HepG2 (cell line): ENCODE measurements at regions not wholly inside any gene's neighbourhood (a gene's known extent, or its start where the extent isn't known, plus 50 kb on each side); places are given as distances from the start of the nearest gene placed in this dataset.

Experiments used
- ATAC-seq: fragments of 200-7000 bp; cut with Tn5 transposase; 3 replicates; pipeline ENCODE4 v1.9.1; 2020; ENCODE audit warnings: mild to moderate bottlenecking, moderate library complexity
- BruUV-seq: library from RNA; stranded (reverse); fragments of 400-500 nt; replicated peaks from 2 replicates; lab custom pipeline; 2021; lab: Mats Ljungman, UMichigan
- CTCF ChIA-PET: fragments of 300-600 bp; formaldehyde crosslinking; extraction: SDS; loops from one replicate; lab custom pipeline; 2021; ENCODE audit warnings: low total read pairs, inconsistent platforms, low intra/inter-chr PET ratio; lab: Yijun Ruan, JAX
- POLR2A ChIA-PET: fragments of 350-600 bp; sonication (Branson Sonifier 250); formaldehyde crosslinking; loops from one replicate; lab custom pipeline; 2020; ENCODE audit warnings: antibody characterized with exemption, inconsistent platforms; lab: Yijun Ruan, JAX
- DNase-seq: peaks from one replicate; pipeline ENCODE4 v3.0.0-alpha.2; 2015; ENCODE audit warnings: low spot score
- FAIRE-seq: peaks from 3 replicates; lab custom pipeline; 2011; peaks lifted over from hg19 to GRCh38; lab: Jason Lieb, UNC
- H2AFZ ChIP-seq: one replicate; pipeline ENCODE4 v1.6.1; 2011; ENCODE audit warnings: low read length, inconsistent platforms
- H3K27ac ChIP-seq: fragments of 300-600 bp; 3 replicates; pipeline ENCODE4 v1.8.0; 2011; ENCODE audit warnings: mixed run types, mild to moderate bottlenecking, mixed read lengths, low read length, inconsistent platforms; ENCODE audit not compliant: insufficient read depth; ENCODE audit errors: extremely low read length
- H3K27me3 ChIP-seq, 2 experiments: fragments of 200-600 bp in 1 of 2; 2 replicates in 1 of 2; 3 replicates in 1 of 2; pipeline versions ENCODE4 v1.6.0 to v1.8.0; 2011; ENCODE audit warnings: low read length in 2 of 2, mild to moderate bottlenecking in 2 of 2, moderate library complexity in 2 of 2, inconsistent platforms in 1 of 2; ENCODE audit not compliant: insufficient read depth in 2 of 2, control insufficient read depth in 1 of 2
- H3K36me3 ChIP-seq, 2 experiments: fragments of 200-600 bp in 1 of 2; replicated peaks in 1 of 2; 2 replicates in 1 of 2; 3 replicates in 1 of 2; pipeline versions ENCODE4 v1.5.1 to v1.8.0; 2011; ENCODE audit warnings: low read length in 2 of 2, inconsistent platforms in 1 of 2; ENCODE audit not compliant: insufficient read depth in 2 of 2, control insufficient read depth in 1 of 2
- H3K4me1 ChIP-seq: 2 replicates; pipeline ENCODE4 v1.5.1; 2012; ENCODE audit warnings: low read length, inconsistent platforms; ENCODE audit not compliant: insufficient read depth
- H3K4me2 ChIP-seq: 2 replicates; pipeline ENCODE4 v1.6.0; 2011; ENCODE audit warnings: low read depth, low read length, inconsistent platforms
- H3K4me3 ChIP-seq, 3 experiments: fragments of 200-600 bp in 1 of 3; sonication (generic), shearing (Covaris generic) in 1 of 3; replicated peaks in 1 of 3; 2 replicates each; pipeline ENCODE4 v1.5.1; 2011 to 2016; ENCODE audit warnings: low read length in 3 of 3, inconsistent platforms in 2 of 3, low read depth in 2 of 3, mild to moderate bottlenecking in 2 of 3, control low read depth in 1 of 3, mixed read lengths in 1 of 3; ENCODE audit not compliant: insufficient read depth in 1 of 3
- H3K79me2 ChIP-seq: one replicate; pipeline ENCODE4 v1.6.1; 2011; ENCODE audit warnings: low read length, inconsistent platforms; ENCODE audit not compliant: insufficient read depth
- H3K9ac ChIP-seq: 2 replicates; pipeline ENCODE4 v1.6.0; 2011; ENCODE audit warnings: mild to moderate bottlenecking, low read depth, low read length, inconsistent platforms; ENCODE audit not compliant: insufficient read depth
- H3K9me3 ChIP-seq: 2 replicates; pipeline ENCODE4 v1.5.1; 2012; ENCODE audit warnings: mild to moderate bottlenecking, low read length
- H4K20me1 ChIP-seq: 2 replicates; pipeline ENCODE4 v1.6.0; 2011; ENCODE audit warnings: inconsistent platforms, mild to moderate bottlenecking, low read length, moderate library complexity; ENCODE audit not compliant: insufficient read depth
- DR1 ChIP-seq: sonication (generic); formaldehyde crosslinking; IDR thresholded peaks from 2 replicates; pipeline ENCODE4 v1.8.0; 2021; ENCODE audit warnings: mild to moderate bottlenecking, missing genetic modification reagents, inconsistent platforms
- IRX3 ChIP-seq: sonication (generic); formaldehyde crosslinking; IDR thresholded peaks from 2 replicates; pipeline ENCODE4 v1.8.1; 2023; ENCODE audit warnings: mild to moderate bottlenecking, low read depth, missing genetic modification reagents, borderline replicate concordance
- JDP2 ChIP-seq: sonication (generic); formaldehyde crosslinking; IDR thresholded peaks from 2 replicates; pipeline ENCODE4 v1.8.1; 2022; ENCODE audit warnings: missing genetic modification reagents, borderline replicate concordance
- NFIB ChIP-seq: sonication (generic); formaldehyde crosslinking; IDR thresholded peaks from 2 replicates; pipeline ENCODE4 v1.9.0; 2021; ENCODE audit warnings: missing genetic modification reagents, mild to moderate bottlenecking, borderline replicate concordance
- NFIC ChIP-seq: IDR thresholded peaks from 2 replicates; pipeline ENCODE4 v1.6.1; 2012; ENCODE audit warnings: mild to moderate bottlenecking, low read length, inconsistent platforms
- NFRKB ChIP-seq: fragments of 450-650 bp; IDR thresholded peaks from 2 replicates; pipeline ENCODE4 v1.6.1; 2017
- PAX8 ChIP-seq: sonication (generic); formaldehyde crosslinking; IDR thresholded peaks from 2 replicates; pipeline ENCODE4 v1.8.0; 2022; ENCODE audit warnings: mild to moderate bottlenecking, missing genetic modification reagents, borderline replicate concordance
- TCF7 ChIP-seq: sonication (generic); IDR thresholded peaks from 2 replicates; pipeline ENCODE4 v1.6.1; 2016; ENCODE audit warnings: antibody characterized with exemption, low read depth
- TEAD2 ChIP-seq: sonication (generic); formaldehyde crosslinking; IDR thresholded peaks from 2 replicates; pipeline ENCODE4 v1.9.0; 2021; ENCODE audit warnings: missing genetic modification reagents
- TMF1 ChIP-seq: sonication (generic); formaldehyde crosslinking; IDR thresholded peaks from 2 replicates; pipeline ENCODE4 v1.8.1; 2022; ENCODE audit warnings: low read depth, missing genetic modification reagents
- ZC3H4 ChIP-seq: sonication (generic); formaldehyde crosslinking; IDR thresholded peaks from 2 replicates; pipeline ENCODE4 v1.4.0; 2020; ENCODE audit warnings: missing genetic modification reagents, borderline replicate concordance
- ZMYM2 ChIP-seq: sonication (generic); formaldehyde crosslinking; IDR thresholded peaks from 2 replicates; pipeline ENCODE4 v1.8.0; 2022; ENCODE audit warnings: mild to moderate bottlenecking, missing genetic modification reagents
- ZNF343 ChIP-seq: sonication (generic); formaldehyde crosslinking; IDR thresholded peaks from 2 replicates; pipeline ENCODE4 v1.4.0; 2020; ENCODE audit warnings: mild to moderate bottlenecking, missing genetic modification reagents
- ZNF607 ChIP-seq: sonication (generic); formaldehyde crosslinking; IDR thresholded peaks from 2 replicates; pipeline ENCODE4 v1.5.1; 2020; ENCODE audit warnings: missing genetic modification reagents, mild to moderate bottlenecking, borderline replicate concordance
- ZNF670 ChIP-seq: sonication (generic); formaldehyde crosslinking; IDR thresholded peaks from 2 replicates; pipeline ENCODE4 v1.8.0; 2022; ENCODE audit warnings: mild to moderate bottlenecking, missing genetic modification reagents, borderline replicate concordance
- ZSCAN22 ChIP-seq: sonication (generic); formaldehyde crosslinking; IDR thresholded peaks from 2 replicates; pipeline ENCODE4 v1.4.0; 2020; ENCODE audit warnings: mild to moderate bottlenecking, missing genetic modification reagents
- ZXDC ChIP-seq: sonication (generic); formaldehyde crosslinking; IDR thresholded peaks from 2 replicates; pipeline ENCODE4 v1.5.0; 2020; ENCODE audit warnings: mild to moderate bottlenecking, missing genetic modification reagents
- WGBS: methylation state at CpG from one replicate; pipeline ENCODE4 v1.1.6; 2017; ENCODE audit warnings: low lambda C conversion rate; 5-methylcytosine and 5-hydroxymethylcytosine counted together
- in situ Hi-C: cut with HindIII; loops from 2 replicates; pipeline ENCODE4 v1.10.0; 2017; ENCODE audit warnings: low pct_unique_long_range_greater_than_20kb; ENCODE audit not compliant: extremely low pct_ligation_motif_present
- intact Hi-C: fragments of 100-400 bp; cut with micrococcal nuclease; formaldehyde crosslinking; loops from one replicate; pipeline ENCODE4 v1.10.0; 2022; ENCODE audit not compliant: unreplicated experiment
- TF ChIP-seq, protein P1 (sequence below): sonication (generic); formaldehyde crosslinking; IDR thresholded peaks from 2 replicates; pipeline ENCODE4 v1.4.0; 2020; ENCODE audit warnings: missing genetic modification reagents, mild to moderate bottlenecking, borderline replicate concordance
- TF ChIP-seq, protein P2 (sequence below): sonication (generic); formaldehyde crosslinking; IDR thresholded peaks from 2 replicates; pipeline ENCODE4 v1.4.0; 2020; ENCODE audit warnings: missing genetic modification reagents

DNA sequence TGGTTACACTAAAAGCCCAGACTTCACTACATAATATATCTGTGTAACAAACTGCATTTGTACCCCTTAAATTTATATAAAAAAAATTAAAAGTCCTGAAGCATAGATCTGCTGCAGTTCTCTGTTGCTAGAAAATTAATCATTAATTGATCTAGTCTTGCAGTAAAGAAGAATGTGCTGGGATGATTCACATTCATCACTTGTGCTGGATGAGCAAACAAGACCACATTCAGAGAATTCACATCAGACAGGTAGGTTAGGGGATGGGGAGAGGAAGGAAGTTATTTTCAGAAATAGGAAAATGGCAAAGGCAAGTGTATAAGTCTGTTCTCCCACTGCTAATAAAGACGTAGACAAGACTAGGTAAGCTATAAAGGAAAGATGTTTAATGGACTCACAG is 1019.0 kb downstream of the KCNMA1 start:
- FAIRE-seq, result no peak
- in situ Hi-C loops, result no loop called here
- POLR2A ChIA-PET, result no interaction called here

More for the DNA sequence above, 1019.0 kb downstream of the KCNMA1 start:
- Histone ChIP-seq H3K4me3 (no peak overlapping the region), H3K4me2 (no peak overlapping the region), H4K20me1 (no peaks in the 10 kb centered on the region), H3K27me3 (no peaks in the 10 kb centered on the region), H3K27ac (no peak overlapping the region), H3K79me2 (no peaks in the 10 kb centered on the region), H3K9ac (no peak overlapping the region), H3K4me1 (no peaks in the 10 kb centered on the region), H2AFZ (no peak overlapping the region), H3K36me3 (no peaks in the 10 kb centered on the region), H3K9me3 (no peaks in the 10 kb centered on the region)
- no peak for TF ChIP-seq JDP2
- no peak for TF ChIP-seq PAX8 (CRISPR knock-in tag)
- no peak for TF ChIP-seq TEAD2 (CRISPR knock-in tag)
- TF ChIP-seq IRX3 (CRISPR knock-in tag), result no peak
- no peak for TF ChIP-seq NFIC
- TF ChIP-seq ZNF670 (CRISPR knock-in tag), result no peak
- TF ChIP-seq ZNF343, result no peak
- no peak for TF ChIP-seq DR1 (CRISPR knock-in tag)
- TF ChIP-seq, protein P1, sequence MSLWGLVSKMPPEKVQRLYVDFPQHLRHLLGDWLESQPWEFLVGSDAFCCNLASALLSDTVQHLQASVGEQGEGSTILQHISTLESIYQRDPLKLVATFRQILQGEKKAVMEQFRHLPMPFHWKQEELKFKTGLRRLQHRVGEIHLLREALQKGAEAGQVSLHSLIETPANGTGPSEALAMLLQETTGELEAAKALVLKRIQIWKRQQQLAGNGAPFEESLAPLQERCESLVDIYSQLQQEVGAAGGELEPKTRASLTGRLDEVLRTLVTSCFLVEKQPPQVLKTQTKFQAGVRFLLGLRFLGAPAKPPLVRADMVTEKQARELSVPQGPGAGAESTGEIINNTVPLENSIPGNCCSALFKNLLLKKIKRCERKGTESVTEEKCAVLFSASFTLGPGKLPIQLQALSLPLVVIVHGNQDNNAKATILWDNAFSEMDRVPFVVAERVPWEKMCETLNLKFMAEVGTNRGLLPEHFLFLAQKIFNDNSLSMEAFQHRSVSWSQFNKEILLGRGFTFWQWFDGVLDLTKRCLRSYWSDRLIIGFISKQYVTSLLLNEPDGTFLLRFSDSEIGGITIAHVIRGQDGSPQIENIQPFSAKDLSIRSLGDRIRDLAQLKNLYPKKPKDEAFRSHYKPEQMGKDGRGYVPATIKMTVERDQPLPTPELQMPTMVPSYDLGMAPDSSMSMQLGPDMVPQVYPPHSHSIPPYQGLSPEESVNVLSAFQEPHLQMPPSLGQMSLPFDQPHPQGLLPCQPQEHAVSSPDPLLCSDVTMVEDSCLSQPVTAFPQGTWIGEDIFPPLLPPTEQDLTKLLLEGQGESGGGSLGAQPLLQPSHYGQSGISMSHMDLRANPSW, result no peak
- TF ChIP-seq ZC3H4 (CRISPR knock-in tag), result no peak
- no peak for TF ChIP-seq ZXDC (CRISPR knock-in tag)
- TF ChIP-seq ZSCAN22 (CRISPR knock-in tag), result no peak
- TF ChIP-seq, protein P2, sequence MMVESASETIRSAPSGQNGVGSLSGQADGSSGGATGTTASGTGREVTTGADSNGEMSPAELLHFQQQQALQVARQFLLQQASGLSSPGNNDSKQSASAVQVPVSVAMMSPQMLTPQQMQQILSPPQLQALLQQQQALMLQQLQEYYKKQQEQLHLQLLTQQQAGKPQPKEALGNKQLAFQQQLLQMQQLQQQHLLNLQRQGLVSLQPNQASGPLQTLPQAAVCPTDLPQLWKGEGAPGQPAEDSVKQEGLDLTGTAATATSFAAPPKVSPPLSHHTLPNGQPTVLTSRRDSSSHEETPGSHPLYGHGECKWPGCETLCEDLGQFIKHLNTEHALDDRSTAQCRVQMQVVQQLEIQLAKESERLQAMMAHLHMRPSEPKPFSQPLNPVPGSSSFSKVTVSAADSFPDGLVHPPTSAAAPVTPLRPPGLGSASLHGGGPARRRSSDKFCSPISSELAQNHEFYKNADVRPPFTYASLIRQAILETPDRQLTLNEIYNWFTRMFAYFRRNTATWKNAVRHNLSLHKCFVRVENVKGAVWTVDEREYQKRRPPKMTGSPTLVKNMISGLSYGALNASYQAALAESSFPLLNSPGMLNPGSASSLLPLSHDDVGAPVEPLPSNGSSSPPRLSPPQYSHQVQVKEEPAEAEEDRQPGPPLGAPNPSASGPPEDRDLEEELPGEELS (CRISPR knock-in tag), result no peak
- TF ChIP-seq ZMYM2 (CRISPR knock-in tag), result no peak
- no peak for TF ChIP-seq TCF7
- TF ChIP-seq NFIB (CRISPR knock-in tag), result no peak
- no peak for TF ChIP-seq NFRKB
- no peak for TF ChIP-seq ZNF607 (CRISPR knock-in tag)
- TF ChIP-seq TMF1 (CRISPR knock-in tag), result no peak
- no TSS peak for BruUV-seq
- no peak for ATAC-seq
- CTCF ChIA-PET, result no interaction called here
- intact Hi-C loops, result no loop called here
- WGBS, result 41% methylated on average over 1 of the region's 1 CpG
- no peak for DNase-seq
